Small intestine (tissue), 7 donors: ENCODE measurements at regions not wholly inside any gene's neighbourhood (a gene's known extent, or its start where the extent isn't known, plus 50 kb on each side); places are given as distances from the start of the nearest gene placed in this dataset.

Experiments used
- DNase-seq, 2 donors: peaks; one replicate each; pipeline versions ENCODE4 v3.0.0 to v3.0.0-alpha.2; 2013
- FAIRE-seq: peaks from 2 replicates; lab custom pipeline; 2012; peaks lifted over from hg19 to GRCh38; lab: Jason Lieb, UNC
- H3K27ac ChIP-seq, 3 donors: one replicate each; pipeline ENCODE4 v1.5.1; 2013; ENCODE audit warnings: low read length in 2 of 3, mild to moderate bottlenecking in 2 of 3, control low read depth in 1 of 3, inconsistent platforms in 1 of 3, low read depth in 1 of 3, moderate library complexity in 1 of 3
- H3K27me3 ChIP-seq, 3 donors: one replicate each; pipeline ENCODE4 v1.6.1; 2013; ENCODE audit warnings: low read length in 3 of 3, inconsistent platforms in 1 of 3; ENCODE audit not compliant: control insufficient read depth in 3 of 3, insufficient read depth in 3 of 3
- H3K36me3 ChIP-seq, 3 donors: one replicate each; pipeline ENCODE4 v1.6.1; 2013; ENCODE audit warnings: low read length in 3 of 3, inconsistent platforms in 1 of 3, low read depth in 1 of 3, mild to moderate bottlenecking in 1 of 3, moderate library complexity in 1 of 3; ENCODE audit not compliant: control insufficient read depth in 3 of 3, insufficient read depth in 2 of 3
- H3K4me1 ChIP-seq, 3 donors: one replicate each; pipeline ENCODE4 v1.6.1; 2013; ENCODE audit warnings: low read length in 2 of 3, inconsistent platforms in 1 of 3, low read depth in 1 of 3, mild to moderate bottlenecking in 1 of 3, moderate library complexity in 1 of 3; ENCODE audit not compliant: control insufficient read depth in 3 of 3, insufficient read depth in 2 of 3
- H3K4me3 ChIP-seq, 3 donors: one replicate each; pipeline ENCODE4 v1.5.1; 2013; ENCODE audit warnings: low read length in 3 of 3, control low read depth in 1 of 3, inconsistent platforms in 1 of 3, low read depth in 1 of 3, mild to moderate bottlenecking in 1 of 3, moderate library complexity in 1 of 3
- H3K9me3 ChIP-seq, 2 donors: one replicate each; pipeline ENCODE4 v1.6.1; 2013; ENCODE audit warnings: low read depth in 1 of 2, low read length in 1 of 2; ENCODE audit not compliant: control insufficient read depth in 2 of 2, insufficient read depth in 1 of 2
- WGBS, 3 donors: extraction: QIAGEN DNeasy Blood & Tissue Kit; methylation state at CpG; one replicate each; pipeline ENCODE4 v1.1.7; 2013; 5-methylcytosine and 5-hydroxymethylcytosine counted together
- donor health status: healthy with polysubstance abuse.
- donor health status: control.
- donor health status: control.
- donor health status: Bipolar disorder and iron deficiency.
- donor health status: healthy.

GRCh38 chr14:101196051-101196712, 292.7 kb upstream of the RTL1 start:
- no peak overlapping the region for H3K4me3 ChIP-seq
- H3K4me1 ChIP-seq, result no peaks in the 10 kb centered on the region
- H3K27me3 ChIP-seq, result no peaks in the 10 kb centered on the region
- no peak overlapping the region for H3K27ac ChIP-seq
- FAIRE-seq (no peak), DNase-seq (no peak)
- no peaks in the 10 kb centered on the region for H3K9me3 ChIP-seq
- 60 to 78% (median 64%) methylated on average over 11 of the region's 11 CpGs for WGBS, 3 donors
- no peaks in the 10 kb centered on the region for H3K36me3 ChIP-seq

- H3K4me3 ChIP-seq, result no peak overlapping the region
- 59 to 80% (median 72%) methylated on average over 11 of the region's 11 CpGs for WGBS, 3 donors
- H3K4me1 ChIP-seq, result no peaks in the 10 kb centered on the region
- H3K9me3 ChIP-seq, result no peaks in the 10 kb centered on the region
- no peaks in the 10 kb centered on the region for H3K27me3 ChIP-seq
- no peaks in the 10 kb centered on the region for H3K36me3 ChIP-seq
- no peak overlapping the region for H3K27ac ChIP-seq
- FAIRE-seq (no peak), DNase-seq (no peak)
These were observed 293.5 kb upstream of the RTL1 start for GRCh38 chr14:101196795-101197590.

- Histone ChIP-seq H3K27me3 (no peaks in the 10 kb centered on the region), H3K27ac (no peak overlapping the region), H3K9me3 (peaks cover 0 to under 1% of the 10 kb centered on the region in 2 donors), H3K4me3 (no peak overlapping the region), H3K36me3 (no peaks in the 10 kb centered on the region), H3K4me1 (no peaks in the 10 kb centered on the region)
- WGBS, 3 donors, result 76 to 90% (median 80%) methylated on average over 18 of the region's 18 CpGs
- no peak for DNase-seq
- FAIRE-seq, result no peak
These were observed 294.3 kb upstream of the RTL1 start for GRCh38 chr14:101197595-101198397.

- H3K36me3 ChIP-seq, result no peaks in the 10 kb centered on the region
- H3K27ac ChIP-seq, result no peak overlapping the region
- no peak overlapping the region for H3K4me3 ChIP-seq
- peaks cover 0 to 7% of the 10 kb centered on the region in 2 donors for H3K9me3 ChIP-seq
- H3K4me1 ChIP-seq, result no peaks in the 10 kb centered on the region
- 78 to 85% (median 82%) methylated on average over 16 of the region's 16 CpGs for WGBS, 3 donors
- FAIRE-seq (no peak), DNase-seq (no peak)
- no peaks in the 10 kb centered on the region for H3K27me3 ChIP-seq
These were observed 295.0 kb upstream of the RTL1 start for GRCh38 chr14:101198398-101199027.

GRCh38 chr14:101199028-101199770, 295.7 kb upstream of the RTL1 start:
- FAIRE-seq, result no peak
- no peaks in the 10 kb centered on the region for H3K36me3 ChIP-seq

GRCh38 chr14:101200008-101200649, 296.6 kb upstream of the RTL1 start:
- no peaks in the 10 kb centered on the region for H3K27me3 ChIP-seq
- H3K9me3 ChIP-seq, result peaks cover 0 to 11% of the 10 kb centered on the region in 2 donors
- no peak overlapping the region for H3K4me3 ChIP-seq
- FAIRE-seq (no peak), DNase-seq (no peak)
- H3K36me3 ChIP-seq, result no peaks in the 10 kb centered on the region
- no peaks in the 10 kb centered on the region for H3K4me1 ChIP-seq
- WGBS, 3 donors, result 74 to 86% (median 83%) methylated on average over 13 of the region's 13 CpGs
- H3K27ac ChIP-seq, result no peak overlapping the region

More at GRCh38 chr14:101199028-101199770, 295.7 kb upstream of the RTL1 start:
- DNase-seq, result no peak
- Histone ChIP-seq H3K4me3 (no peak overlapping the region), H3K4me1 (no peaks in the 10 kb centered on the region), H3K9me3 (peaks cover 0 to 11% of the 10 kb centered on the region in 2 donors), H3K27me3 (no peaks in the 10 kb centered on the region), H3K27ac (no peak overlapping the region)
- 75 to 82% (median 75%) methylated on average over 16 to 17 of the region's 17 CpGs for WGBS, 3 donors

- Histone ChIP-seq H3K9me3 (peaks cover 0 to 11% of the 10 kb centered on the region in 2 donors), H3K4me1 (no peaks in the 10 kb centered on the region), H3K36me3 (no peaks in the 10 kb centered on the region), H3K27ac (no peak overlapping the region), H3K27me3 (no peaks in the 10 kb centered on the region), H3K4me3 (no peak overlapping the region)
- FAIRE-seq (no peak), DNase-seq (no peak)
- 79 to 89% (median 83%) methylated on average over 12 of the region's 12 CpGs for WGBS, 3 donors
These were observed 297.4 kb upstream of the RTL1 start for GRCh38 chr14:101200650-101201516.
